Neural progenitor cell (in vitro differentiated cells): ENCODE measurements at regions not wholly inside any gene's neighbourhood (a gene's known extent, or its start where the extent isn't known, plus 50 kb on each side); places are given as distances from the start of the nearest gene placed in this dataset.

Experiments
- DNase-seq: peaks from one replicate; pipeline ENCODE4 v3.0.0-alpha.2; 2016; ENCODE audit warnings: low spot score
- H2AFZ ChIP-seq: fragments of 200-600 bp; sonication (generic); replicated peaks from 2 replicates; pipeline ENCODE4 v1.6.1; 2016; ENCODE audit warnings: antibody characterized with exemption
- H3F3A ChIP-seq: fragments of 200-600 bp; sonication (generic); 2 replicates; pipeline ENCODE4 v1.6.1; 2016; ENCODE audit warnings: antibody characterized with exemption, low read depth
- H3K27ac ChIP-seq: fragments of 200-600 bp; sonication (generic); 2 replicates; pipeline ENCODE4 v1.5.1; 2016; ENCODE audit warnings: mild to moderate bottlenecking
- H3K27me3 ChIP-seq: fragments of 200-600 bp; sonication (generic); 2 replicates; pipeline ENCODE4 v1.6.1; 2016; ENCODE audit warnings: mild to moderate bottlenecking, moderate library complexity
- H3K36me3 ChIP-seq: fragments of 200-600 bp; sonication (generic); 2 replicates; pipeline ENCODE4 v1.5.1; 2016
- H3K4me1 ChIP-seq: fragments of 200-600 bp; sonication (generic); 2 replicates; pipeline ENCODE4 v1.6.1; 2016; ENCODE audit warnings: mixed run types
- H3K4me2 ChIP-seq: fragments of 200-600 bp; sonication (generic); 2 replicates; pipeline ENCODE4 v1.6.1; 2016
- H3K4me3 ChIP-seq: fragments of 200-600 bp; sonication (generic); 2 replicates; pipeline ENCODE4 v1.5.1; 2016
- H3K79me2 ChIP-seq: fragments of 200-600 bp; sonication (generic); 2 replicates; pipeline ENCODE4 v1.6.1; 2016; ENCODE audit warnings: low read depth
- H3K9ac ChIP-seq: fragments of 200-600 bp; sonication (generic); 2 replicates; pipeline ENCODE4 v1.6.1; 2016
- H3K9me3 ChIP-seq: fragments of 200-600 bp; sonication (generic); 2 replicates; pipeline ENCODE4 v1.5.1; 2016; ENCODE audit warnings: low read depth
- H4K20me1 ChIP-seq: fragments of 200-600 bp; sonication (generic); 2 replicates; pipeline ENCODE4 v1.6.1; 2016; ENCODE audit warnings: low read depth
- H3K27ac Mint-ChIP-seq: 3 replicates; pipeline ENCODE4 v1.8.0; 2021; ENCODE audit warnings: mixed read lengths
- H3K27me3 Mint-ChIP-seq: 2 replicates; pipeline ENCODE4 v1.8.0; 2022; ENCODE audit warnings: low read depth, mild to moderate bottlenecking, inconsistent platforms, moderate library complexity, mixed read lengths; ENCODE audit not compliant: insufficient read depth
- H3K36me3 Mint-ChIP-seq: 3 replicates; pipeline ENCODE4 v1.8.0; 2021; ENCODE audit warnings: mixed read lengths
- H3K4me1 Mint-ChIP-seq: 3 replicates; pipeline ENCODE4 v1.8.0; 2021; ENCODE audit warnings: mixed read lengths
- H3K4me3 Mint-ChIP-seq: 3 replicates; pipeline ENCODE4 v1.8.0; 2021; ENCODE audit warnings: mild to moderate bottlenecking, moderate library complexity, mixed read lengths
- H3K9me3 Mint-ChIP-seq: 3 replicates; pipeline ENCODE4 v1.8.0; 2020; ENCODE audit warnings: mixed read lengths
- CTCF ChIP-seq: fragments of 200-600 bp; sonication (generic); IDR thresholded peaks from 2 replicates; pipeline ENCODE4 v1.5.1; 2017; ENCODE audit warnings: antibody characterized with exemption, mild to moderate bottlenecking
- EZH2 ChIP-seq: fragments of 200-600 bp; sonication (generic); IDR thresholded peaks from 2 replicates; pipeline ENCODE4 v1.6.1; 2017; ENCODE audit warnings: antibody characterized with exemption, mild to moderate bottlenecking, moderate library complexity
- EZH2phosphoT487 ChIP-seq: fragments of 200-600 bp; sonication (generic); IDR thresholded peaks from 2 replicates; pipeline ENCODE4 v1.6.1; 2017; ENCODE audit warnings: antibody characterized with exemption

GRCh38 chr12:19712041-19712440 lies 272.7 kb downstream of the AEBP2 start:
- no peaks in the 10 kb centered on the region for H3K9me3 ChIP-seq
- no peak overlapping the region for H3K4me2 ChIP-seq
- H3K36me3 ChIP-seq: no peaks in the 10 kb centered on the region
- H3K4me1 Mint-ChIP-seq: no peaks in the 10 kb centered on the region
- no peak for TF ChIP-seq EZH2
- TF ChIP-seq EZH2phosphoT487: no peak
- no peak for TF ChIP-seq CTCF
- H3K4me3 ChIP-seq: no peak overlapping the region
- H3F3A ChIP-seq: no peaks in the 10 kb centered on the region
- H3K36me3 Mint-ChIP-seq: no peaks in the 10 kb centered on the region
- no peaks in the 10 kb centered on the region for H4K20me1 ChIP-seq
- H3K4me3 Mint-ChIP-seq: no peak overlapping the region
- no peaks in the 10 kb centered on the region for H3K79me2 ChIP-seq
- no peak overlapping the region for H3K9ac ChIP-seq
- peaks cover 9% of the 10 kb centered on the region for H3K4me1 ChIP-seq
- H3K27ac Mint-ChIP-seq: no peak overlapping the region
- no peak overlapping the region for H2AFZ ChIP-seq
- H3K27ac ChIP-seq: no peak overlapping the region
- no peak for DNase-seq
- peaks cover 7% of the 10 kb centered on the region for H3K9me3 Mint-ChIP-seq
- H3K27me3 Mint-ChIP-seq: no peaks in the 10 kb centered on the region
- H3K27me3 ChIP-seq: no peaks in the 10 kb centered on the region

GRCh38 chr12:19718401-19718800 lies 279.1 kb downstream of the AEBP2 start:
- H3K79me2 ChIP-seq: no peaks in the 10 kb centered on the region
- H3K9ac ChIP-seq: no peak overlapping the region
- no peak overlapping the region for H3K4me3 ChIP-seq
- no peak overlapping the region for H3K27ac ChIP-seq
- H4K20me1 ChIP-seq: no peaks in the 10 kb centered on the region
- H3K4me1 ChIP-seq: peaks cover 24% of the 10 kb centered on the region
- H3K27me3 ChIP-seq: no peaks in the 10 kb centered on the region
- H3K9me3 ChIP-seq: no peaks in the 10 kb centered on the region
- Mint-ChIP-seq H3K27me3 (no peaks in the 10 kb centered on the region), H3K27ac (no peak overlapping the region), H3K9me3 (no peaks in the 10 kb centered on the region), H3K4me1 (no peaks in the 10 kb centered on the region), H3K4me3 (no peak overlapping the region), H3K36me3 (no peaks in the 10 kb centered on the region)
- no peaks in the 10 kb centered on the region for H3F3A ChIP-seq
- TF ChIP-seq EZH2phosphoT487: no peak
- TF ChIP-seq CTCF: no peak
- no peak for TF ChIP-seq EZH2
- H3K4me2 ChIP-seq: peak overlapping the region; percentile 2
- no peaks in the 10 kb centered on the region for H3K36me3 ChIP-seq
- no peak for DNase-seq
- no peak overlapping the region for H2AFZ ChIP-seq

- H3K36me3 ChIP-seq: no peaks in the 10 kb centered on the region
- no peaks in the 10 kb centered on the region for H4K20me1 ChIP-seq
- H3K36me3 Mint-ChIP-seq: no peaks in the 10 kb centered on the region
- no peak overlapping the region for H3K9ac ChIP-seq
- H3K4me3 ChIP-seq: no peak overlapping the region
- H3K27me3 ChIP-seq: no peaks in the 10 kb centered on the region
- H2AFZ ChIP-seq: no peak overlapping the region
- H3F3A ChIP-seq: no peaks in the 10 kb centered on the region
- no peak overlapping the region for H3K4me2 ChIP-seq
- no peak overlapping the region for H3K27ac ChIP-seq
- H3K27ac Mint-ChIP-seq: no peak overlapping the region
- no peak for DNase-seq
- no peaks in the 10 kb centered on the region for H3K9me3 ChIP-seq
- peaks cover 24% of the 10 kb centered on the region for H3K4me1 ChIP-seq
- H3K9me3 Mint-ChIP-seq: no peaks in the 10 kb centered on the region
- H3K79me2 ChIP-seq: no peaks in the 10 kb centered on the region
- no peaks in the 10 kb centered on the region for H3K27me3 Mint-ChIP-seq
- H3K4me1 Mint-ChIP-seq: no peaks in the 10 kb centered on the region
- no peak for TF ChIP-seq EZH2phosphoT487
- TF ChIP-seq CTCF: no peak
- TF ChIP-seq EZH2: no peak
- no peak overlapping the region for H3K4me3 Mint-ChIP-seq
Observed at GRCh38 chr12:19719672-19720071, 280.4 kb downstream of the AEBP2 start.

- no peaks in the 10 kb centered on the region for H3K27me3 Mint-ChIP-seq
- Histone ChIP-seq H3K27me3 (no peaks in the 10 kb centered on the region), H3K79me2 (no peaks in the 10 kb centered on the region), H3F3A (no peaks in the 10 kb centered on the region), H3K4me2 (no peak overlapping the region), H3K27ac (no peak overlapping the region), H4K20me1 (no peaks in the 10 kb centered on the region), H2AFZ (no peak overlapping the region), H3K4me3 (no peak overlapping the region), H3K4me1 (no peaks in the 10 kb centered on the region), H3K9ac (no peak overlapping the region), H3K36me3 (no peaks in the 10 kb centered on the region), H3K9me3 (no peaks in the 10 kb centered on the region)
- no peak overlapping the region for H3K4me3 Mint-ChIP-seq
- H3K36me3 Mint-ChIP-seq: no peaks in the 10 kb centered on the region
- H3K27ac Mint-ChIP-seq: no peak overlapping the region
- H3K4me1 Mint-ChIP-seq: no peaks in the 10 kb centered on the region
- TF ChIP-seq CTCF (no peak), EZH2 (no peak), EZH2phosphoT487 (no peak)
- DNase-seq: no peak
- peaks cover 7% of the 10 kb centered on the region for H3K9me3 Mint-ChIP-seq
Observed at GRCh38 chr12:19726122-19726521, 286.8 kb downstream of the AEBP2 start.
